Fibroblast of peridontal ligament (primary cell): ENCODE measurements at regions not wholly inside any gene's neighbourhood (a gene's known extent, or its start where the extent isn't known, plus 50 kb on each side); places are given as distances from the start of the nearest gene placed in this dataset.

ENCODE experiments used
- DNase-seq: peaks from one replicate; pipeline ENCODE4 v3.0.0-alpha.2; 2010; ENCODE audit errors: extremely low read depth

GRCh38 chr11:95515371-95515770 is 274.2 kb downstream of the FAM76B start:
- peak; percentile 38 for DNase-seq

- peak; percentile 10 for DNase-seq
Measured at GRCh38 chr11:95514416-95515110, 275.0 kb downstream of the FAM76B start.

- peak; percentile 96 for DNase-seq
Measured at GRCh38 chr11:95512682-95513081, 276.9 kb downstream of the FAM76B start.

DNA sequence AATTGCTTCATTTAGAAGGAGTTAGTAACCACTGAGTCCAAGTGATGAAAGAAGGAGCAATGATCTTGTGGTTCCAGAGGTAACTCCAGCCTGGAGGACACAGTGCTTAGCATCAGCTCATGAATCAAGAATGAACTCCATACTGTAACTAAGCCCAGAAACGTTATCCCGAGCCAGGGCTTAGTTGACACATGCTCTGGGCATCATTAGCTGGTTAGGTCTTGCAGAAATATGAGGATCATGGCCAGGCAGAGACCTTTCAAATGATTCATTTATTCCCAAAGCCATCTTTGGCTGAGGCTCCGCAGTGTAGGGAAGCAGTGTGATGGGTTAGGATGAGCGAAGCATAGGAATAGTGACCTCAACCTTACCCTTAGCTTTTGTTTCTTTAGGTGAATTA is 277.4 kb downstream of the FAM76B start:
- DNase-seq: peak; percentile 97

GRCh38 chr11:95508219-95508890 is 277.4 kb upstream of the SESN3 start:
- DNase-seq: peak; percentile 88

DNA sequence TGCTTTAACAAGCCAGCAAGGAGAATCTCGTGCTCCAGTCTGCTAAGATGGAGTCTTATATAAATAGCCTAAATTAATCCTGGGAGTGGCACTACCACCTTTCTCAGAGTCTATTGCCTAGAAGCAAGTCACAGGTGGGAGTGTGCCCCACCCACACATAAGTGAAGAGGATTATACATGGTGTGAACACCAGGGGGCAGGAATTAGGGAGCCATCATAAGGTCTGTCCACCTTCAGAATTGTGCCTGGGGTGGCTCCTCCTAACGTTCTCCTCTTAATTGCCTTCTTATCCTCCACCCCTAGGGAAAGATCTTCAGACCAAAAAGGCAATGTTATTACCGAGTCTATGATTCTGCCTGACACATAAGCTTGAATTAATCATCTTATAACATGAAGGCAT is 276.8 kb upstream of the SESN3 start:
- no peak for DNase-seq

DNA sequence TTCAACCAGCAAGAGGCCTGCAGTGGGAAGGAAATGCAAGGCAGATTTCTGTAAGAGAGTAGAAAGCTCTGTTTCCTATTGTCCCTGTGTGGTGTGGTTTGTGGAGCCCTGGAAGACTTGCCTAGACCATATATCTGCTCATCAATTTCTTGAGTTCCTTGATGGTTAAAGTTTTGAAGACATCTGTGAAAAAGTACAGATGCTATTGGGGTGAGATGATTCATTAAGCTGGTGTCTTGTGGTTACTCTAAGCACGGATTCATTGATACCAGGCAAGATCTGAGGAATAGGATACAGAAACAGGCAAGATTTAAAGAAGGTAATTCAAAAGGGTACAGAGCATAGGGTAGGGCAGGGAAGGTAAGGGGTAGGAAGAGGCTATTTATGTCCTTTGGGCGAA is 275.8 kb upstream of the SESN3 start:
- no peak for DNase-seq

GRCh38 chr11:95505927-95506426 is 275.0 kb upstream of the SESN3 start:
- peak; percentile 82 for DNase-seq

GRCh38 chr11:95503047-95503446 is 272.0 kb upstream of the SESN3 start:
- DNase-seq: peak; percentile 91

DNA sequence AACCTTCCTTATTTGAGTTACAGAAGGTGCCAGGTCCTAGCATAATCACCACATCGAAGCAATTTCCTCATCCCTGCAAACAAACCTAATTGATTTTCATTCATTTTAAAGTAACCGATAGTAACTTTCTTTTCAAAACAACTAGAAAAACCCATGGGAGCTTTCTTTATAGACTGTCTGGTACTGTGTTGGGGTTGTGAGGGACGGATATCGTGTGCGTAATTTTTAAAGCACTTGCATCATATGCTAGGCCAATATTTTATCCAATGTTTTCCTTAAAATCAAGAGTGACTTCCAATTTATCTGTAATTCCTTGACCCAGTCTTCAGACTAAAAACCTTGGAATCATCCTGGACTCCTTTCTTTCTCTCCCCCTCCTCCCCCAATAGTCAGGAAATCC is 271.5 kb upstream of the SESN3 start:
- DNase-seq: no peak

- no peak for DNase-seq
Measured at GRCh38 chr11:95501761-95502266, 270.8 kb upstream of the SESN3 start.

DNA sequence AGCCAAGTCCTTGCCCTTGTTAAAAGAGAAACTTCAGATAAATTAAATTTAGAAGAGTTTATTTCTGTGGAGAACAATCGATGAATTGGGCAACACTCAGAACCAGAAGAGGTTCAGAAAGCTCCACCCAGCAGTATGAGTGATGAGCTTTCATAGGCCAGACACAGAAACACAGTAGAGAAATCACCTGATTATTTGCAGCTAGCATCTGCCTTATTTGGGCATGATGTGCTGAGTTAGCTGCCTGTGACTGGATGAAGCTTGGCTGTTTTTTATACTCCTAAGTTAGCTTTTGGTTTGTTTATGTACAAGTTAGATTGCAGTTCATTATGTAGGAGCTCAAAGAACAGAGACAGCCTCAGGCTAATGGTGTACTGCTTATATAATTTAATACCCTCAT is 269.5 kb upstream of the SESN3 start:
- DNase-seq: no peak

DNA sequence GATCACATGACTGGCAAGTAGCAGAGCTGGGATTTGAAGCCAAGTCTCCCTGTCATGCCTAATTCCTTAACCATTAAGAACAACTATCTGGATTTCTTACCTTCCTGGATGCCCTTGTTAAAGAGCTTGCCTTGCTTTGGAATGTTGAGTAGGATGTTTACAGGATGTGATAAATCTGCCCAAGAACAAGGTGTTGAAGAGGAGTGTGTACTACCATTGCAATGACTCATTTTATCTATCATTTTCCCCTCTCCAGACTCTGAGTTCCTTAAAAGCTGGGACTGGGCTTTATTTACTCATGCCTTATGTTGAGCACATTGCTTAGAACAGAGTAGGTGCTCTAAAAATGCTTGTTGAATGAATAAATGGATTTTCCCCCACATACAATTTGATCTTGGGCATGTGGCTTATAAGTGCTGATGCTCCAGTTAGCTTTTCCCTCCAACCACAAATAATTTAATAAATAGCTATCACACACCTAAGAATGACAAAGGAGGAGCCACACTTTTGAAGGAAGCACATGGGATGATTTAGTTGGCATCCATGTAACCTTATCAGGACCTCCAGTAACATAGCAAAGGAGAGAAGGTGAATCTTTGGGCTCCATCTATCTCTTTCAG is 268.6 kb upstream of the SESN3 start:
- no peak for DNase-seq

GRCh38 chr11:95498722-95499425 is 267.9 kb upstream of the SESN3 start:
- no peak for DNase-seq

DNA sequence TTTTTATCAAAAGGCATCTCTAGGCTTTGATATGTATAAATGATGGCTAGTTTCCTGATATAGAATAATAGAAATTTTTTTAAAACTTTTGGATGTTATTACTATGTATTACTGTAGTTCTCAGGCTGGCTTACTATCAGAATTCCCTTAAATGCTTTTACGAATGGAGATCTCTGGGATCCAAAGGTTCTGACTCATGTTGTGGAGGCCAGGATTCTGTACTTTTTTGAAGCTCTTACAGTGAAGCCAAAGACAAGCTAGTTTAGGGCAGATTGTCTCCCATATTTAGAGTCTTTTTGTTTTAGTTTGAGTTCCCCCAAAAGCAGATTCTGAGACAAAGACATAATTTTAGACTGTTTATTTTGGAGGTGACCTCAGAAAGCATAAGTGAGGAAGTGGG is 265.9 kb upstream of the SESN3 start:
- no peak for DNase-seq

DNA sequence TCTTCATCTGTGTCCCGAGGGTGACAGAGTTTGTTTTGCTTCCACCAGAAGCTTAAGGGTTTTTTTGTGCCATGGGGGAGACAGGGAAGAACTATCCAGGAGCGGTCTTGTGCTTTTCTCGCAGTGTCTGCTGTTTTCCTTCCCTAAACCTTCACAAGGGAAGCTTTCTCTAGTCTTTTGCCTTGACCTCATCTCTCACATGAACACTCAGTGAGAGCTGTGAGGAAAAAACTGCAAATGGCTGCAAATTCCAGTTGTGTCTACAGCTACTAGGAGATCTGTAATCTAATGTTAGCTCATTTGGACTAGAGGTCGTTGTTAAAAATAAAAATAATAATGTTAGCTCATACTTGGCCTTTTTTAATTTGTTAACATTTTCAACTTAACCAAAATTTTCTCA is 264.7 kb upstream of the SESN3 start:
- DNase-seq: no peak

- no peak for DNase-seq
Measured at GRCh38 chr11:95494856-95495255, 263.9 kb upstream of the SESN3 start.

DNA sequence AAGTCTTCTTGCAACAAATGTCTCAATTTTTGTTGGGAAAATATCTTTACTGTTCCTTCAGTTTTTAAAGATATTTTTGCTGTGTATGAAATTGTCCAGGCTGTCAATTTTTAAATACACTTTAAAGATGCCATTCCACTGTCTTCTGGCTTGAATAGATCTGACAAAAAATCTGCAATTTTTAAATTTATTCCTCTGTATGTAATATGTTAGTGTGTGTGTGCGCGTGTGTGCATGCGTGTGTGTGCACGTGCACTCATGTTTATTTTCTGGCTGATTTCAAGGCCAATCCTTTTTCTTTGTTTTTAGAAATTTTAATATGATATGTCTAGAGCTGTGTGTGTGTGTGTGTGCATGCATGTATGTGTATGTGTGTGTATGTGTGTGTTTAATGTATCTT is 263.2 kb upstream of the SESN3 start:
- DNase-seq: no peak

GRCh38 chr11:95490625-95491024 is 259.6 kb upstream of the SESN3 start:
- DNase-seq: no peak

DNA sequence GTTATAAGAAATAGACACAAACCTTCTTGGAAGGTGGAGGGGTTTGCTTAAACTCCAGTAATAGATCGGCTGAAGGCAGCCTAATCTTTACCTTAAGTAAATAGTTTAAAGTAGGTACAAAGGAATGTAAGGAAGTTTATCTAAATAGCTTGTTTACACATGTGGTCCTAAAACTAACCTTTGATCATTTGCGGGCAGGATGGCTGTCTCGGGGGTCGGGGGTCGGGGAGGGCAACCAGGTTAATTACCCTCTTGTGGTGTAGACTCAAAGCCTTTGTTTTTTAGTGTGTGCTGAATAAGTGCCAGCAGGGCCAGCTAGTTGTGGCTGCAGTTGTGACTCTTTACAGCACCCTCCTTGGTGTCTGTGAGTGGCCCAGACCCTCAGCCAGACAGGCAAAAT is 256.9 kb upstream of the SESN3 start:
- no peak for DNase-seq

DNA sequence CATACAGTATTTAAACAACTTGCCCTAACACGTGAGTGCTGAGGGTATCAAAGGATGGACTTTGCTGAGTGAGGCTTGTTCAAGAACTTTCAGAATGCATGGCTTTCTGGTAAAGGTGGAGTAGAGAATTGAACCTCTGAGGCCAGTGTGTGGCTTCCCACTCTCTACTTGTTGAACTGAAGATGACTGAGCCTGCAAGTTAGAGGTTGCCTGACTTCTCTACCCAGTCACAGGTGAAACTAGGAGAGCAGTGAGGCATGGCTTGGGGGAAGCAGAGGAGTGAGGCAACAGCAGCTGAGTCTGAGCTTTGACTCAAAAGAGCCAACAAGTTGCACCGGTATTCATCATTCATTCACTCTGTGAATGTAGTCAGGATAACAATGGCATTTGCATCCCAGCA is 256.4 kb upstream of the SESN3 start:
- DNase-seq: no peak

DNA sequence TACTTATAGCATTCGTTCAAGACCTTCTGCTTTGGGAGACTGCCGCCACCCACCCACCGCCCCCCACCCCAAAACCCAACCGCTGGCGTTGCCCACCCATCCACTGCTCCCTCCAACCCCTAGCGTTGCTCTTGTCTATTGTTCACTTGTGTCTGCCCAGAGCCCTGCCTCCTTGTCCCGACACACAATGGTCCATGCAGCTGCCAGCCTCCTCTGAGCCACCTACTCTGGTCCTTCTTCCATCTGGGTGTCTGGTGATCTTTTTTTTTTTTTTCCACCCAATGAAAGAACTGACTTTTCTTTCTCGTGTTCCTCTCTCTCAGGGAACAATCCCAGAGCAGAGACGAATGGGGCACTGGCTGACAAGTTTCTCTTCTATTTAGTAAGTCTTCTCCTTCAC is 256.0 kb upstream of the SESN3 start:
- DNase-seq: no peak
